T1000 (cell line): ENCODE measurements at regions not wholly inside any gene's neighbourhood (a gene's known extent, or its start where the extent isn't known, plus 50 kb on each side); places are given as distances from the start of the nearest gene placed in this dataset.
"Not testable (repeated sequence)": the region's sequence is repeated elsewhere in the genome, so short reads cannot be mapped to it uniquely, and the experiment has no call there.

Experiments used
- DNase-seq: peaks from one replicate; lab custom pipeline; 2025; ENCODE audit warnings: mixed read lengths; lab: John Stamatoyannopoulos, UW

- no peak for DNase-seq
Measured at GRCh38 chr2:65914244-65914786, 481.9 kb upstream of the SPRED2 start.

GRCh38 chr2:65913813-65914212 lies 481.4 kb upstream of the SPRED2 start:
- no peak for DNase-seq

DNA sequence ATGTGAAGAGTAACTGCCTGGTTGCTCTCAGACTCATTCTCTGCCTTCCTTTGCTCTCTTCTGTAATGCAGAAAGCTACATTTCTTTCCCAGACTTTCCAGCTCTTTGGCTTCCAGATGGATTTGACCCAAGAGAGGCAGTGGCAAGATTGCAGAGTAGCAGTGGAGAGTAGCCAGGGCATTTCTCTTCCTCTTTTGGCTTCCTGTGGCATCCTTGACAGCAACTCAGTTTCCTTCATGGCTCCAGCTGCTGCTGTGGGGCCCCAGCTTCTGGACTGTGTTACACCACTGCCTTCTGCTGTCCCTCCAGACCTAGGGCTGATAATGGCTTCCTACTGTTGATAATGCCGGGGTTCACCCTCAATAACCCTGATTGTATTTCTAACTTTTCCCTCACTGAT lies 469.4 kb upstream of the SPRED2 start:
- DNase-seq, result no peak

DNA sequence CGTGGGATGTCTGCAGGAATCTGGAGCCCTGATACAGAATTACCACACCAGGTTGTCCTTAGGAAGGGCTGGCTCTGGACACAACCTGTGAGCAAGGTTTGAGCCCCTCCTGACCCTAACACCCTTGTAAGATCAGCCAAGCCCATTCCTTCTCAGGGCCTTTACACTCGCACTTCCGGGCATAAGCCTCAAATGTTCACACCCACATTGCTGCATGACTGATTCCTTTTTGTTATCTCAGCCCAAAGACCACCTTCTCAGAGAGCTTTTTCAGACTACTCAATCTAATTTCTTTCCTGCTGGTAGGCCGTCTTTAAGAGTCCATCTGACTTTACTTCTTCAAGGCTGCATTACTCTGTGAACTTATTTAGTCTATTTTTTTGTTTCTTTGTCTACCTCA lies 464.0 kb upstream of the SPRED2 start:
- no peak for DNase-seq

DNA sequence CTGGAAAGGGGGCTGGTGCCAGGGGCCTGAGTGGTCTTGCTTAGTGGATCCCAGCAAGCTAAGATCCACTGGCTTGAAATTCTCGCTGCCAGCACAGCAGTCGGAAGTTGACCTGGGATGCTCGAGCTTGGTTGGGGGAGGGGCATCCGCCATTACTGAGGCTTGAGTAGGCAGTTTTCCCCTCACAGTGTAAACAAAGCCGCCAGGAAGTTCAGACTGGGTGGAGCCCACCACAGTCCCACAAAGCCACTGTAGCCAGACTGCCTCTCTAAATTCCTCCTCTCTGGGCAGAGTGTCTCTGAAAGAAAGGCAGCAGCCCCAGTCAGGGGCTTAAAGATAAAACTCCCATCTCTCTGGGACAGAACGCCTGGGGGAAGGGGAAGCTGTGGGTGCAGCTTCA lies 457.7 kb upstream of the SPRED2 start:
- DNase-seq, result not testable (repeated sequence)

- DNase-seq, result no peak
Measured at GRCh38 chr2:65885266-65885665, 452.9 kb upstream of the SPRED2 start.

GRCh38 chr2:65881592-65881991 lies 449.2 kb upstream of the SPRED2 start:
- DNase-seq, result no peak

DNA sequence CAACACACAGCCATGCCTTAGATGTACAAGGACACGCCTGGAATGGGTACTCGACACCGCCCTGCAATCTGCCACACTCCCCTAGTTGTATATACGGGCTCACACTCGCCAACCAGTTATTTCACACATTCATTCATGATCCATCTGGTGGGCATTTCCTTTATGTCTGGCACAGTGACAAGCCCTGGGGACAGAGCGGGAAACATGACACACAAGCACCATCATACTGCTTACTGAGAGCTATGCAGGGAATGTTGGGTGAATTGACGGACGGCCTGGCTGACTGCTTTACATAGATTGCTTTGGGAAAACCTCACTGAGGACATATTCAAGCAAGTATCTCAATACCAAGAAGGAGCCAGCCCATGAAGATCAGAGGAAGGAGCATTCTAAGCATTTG lies 448.0 kb upstream of the SPRED2 start:
- DNase-seq, result no peak

DNA sequence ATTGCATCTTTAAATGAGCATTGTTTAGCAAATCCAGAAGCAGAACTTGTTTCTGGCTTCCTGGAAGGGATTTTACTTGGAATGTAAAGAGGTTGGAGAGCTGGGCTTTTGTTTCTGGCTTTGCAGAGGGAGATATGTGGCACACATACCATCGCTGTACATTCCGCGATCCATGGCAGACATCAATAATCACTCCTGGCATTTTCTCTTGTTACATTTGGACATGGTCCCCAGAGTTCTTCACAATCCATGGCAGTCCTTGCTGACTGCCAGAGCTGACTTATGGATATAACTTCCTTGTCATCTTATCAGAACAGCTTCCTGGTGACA lies 445.6 kb upstream of the SPRED2 start:
- DNase-seq, result no peak

DNA sequence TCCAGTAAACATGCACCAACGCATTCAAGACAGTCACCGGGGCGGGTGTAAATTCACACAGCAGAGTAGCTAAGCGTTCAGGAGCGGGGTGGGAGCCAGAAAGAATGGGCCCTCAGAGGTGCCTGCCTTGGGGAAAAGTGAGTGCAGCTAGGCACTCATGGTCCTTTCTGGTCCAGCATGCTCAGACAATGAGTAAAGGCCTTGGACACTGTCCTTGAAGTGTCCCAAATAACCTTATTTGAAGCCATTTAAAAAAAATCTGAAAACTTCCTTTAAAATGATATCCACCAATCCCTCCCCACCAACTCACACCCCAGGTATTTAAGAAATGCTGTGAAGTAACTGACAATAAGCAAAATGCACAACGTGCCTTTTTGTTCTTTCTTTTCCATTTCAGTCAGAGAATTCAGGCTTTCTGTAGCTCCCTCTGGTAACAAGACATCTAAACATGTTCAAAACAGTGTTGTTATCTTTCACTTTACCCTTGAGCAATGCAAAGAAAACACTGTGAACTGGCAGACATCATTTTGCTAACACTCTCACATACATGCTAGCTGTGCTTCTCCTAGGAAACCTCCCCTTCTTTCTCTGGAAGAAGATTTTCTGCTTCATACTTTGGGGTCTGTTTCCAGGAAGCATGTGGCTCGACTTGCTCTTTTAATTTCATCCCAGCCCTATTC lies 445.1 kb upstream of the SPRED2 start:
- no peak for DNase-seq

GRCh38 chr2:65876114-65876513 lies 443.7 kb upstream of the SPRED2 start:
- no peak for DNase-seq

DNA sequence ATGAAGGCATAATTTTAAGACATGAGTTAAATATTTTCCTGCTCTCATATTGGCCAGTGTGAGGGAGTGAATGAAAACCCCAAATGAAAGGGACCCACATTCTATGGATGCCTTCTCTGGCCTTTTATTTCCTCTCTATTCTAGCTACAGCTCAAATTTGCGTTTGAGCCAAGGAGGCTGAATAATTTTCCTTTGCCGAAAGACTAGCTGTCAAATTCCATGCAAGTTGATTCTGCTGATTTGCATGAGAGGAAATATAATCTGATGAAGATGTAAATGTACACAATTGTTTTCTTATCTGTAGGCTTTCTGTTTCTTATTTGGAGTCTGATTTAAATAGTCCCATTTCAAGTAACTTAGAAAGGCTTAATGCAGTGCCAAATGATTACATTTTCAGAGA lies 438.4 kb upstream of the SPRED2 start:
- no peak for DNase-seq

DNA sequence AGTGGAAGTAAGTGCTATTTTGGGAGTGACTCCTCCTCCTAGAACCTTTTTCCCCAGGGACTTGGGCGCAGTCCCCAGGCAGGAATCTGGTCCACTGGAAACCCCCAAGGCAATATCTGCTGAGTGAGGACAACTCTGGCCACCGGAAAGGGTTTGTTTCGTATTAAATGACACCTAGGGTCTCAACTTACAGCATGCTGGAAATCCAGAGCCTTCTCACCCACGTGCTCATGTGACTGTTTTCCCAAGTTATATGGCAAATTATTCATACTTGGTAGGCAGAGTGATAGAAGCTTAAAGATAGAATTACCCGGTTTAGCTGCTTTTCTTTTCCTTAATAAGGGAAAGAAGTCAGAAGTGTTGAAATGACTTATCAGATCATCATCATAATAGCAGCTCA lies 436.9 kb upstream of the SPRED2 start:
- DNase-seq, result no peak

GRCh38 chr2:65868177-65868576 lies 435.8 kb upstream of the SPRED2 start:
- DNase-seq, result no peak

DNA sequence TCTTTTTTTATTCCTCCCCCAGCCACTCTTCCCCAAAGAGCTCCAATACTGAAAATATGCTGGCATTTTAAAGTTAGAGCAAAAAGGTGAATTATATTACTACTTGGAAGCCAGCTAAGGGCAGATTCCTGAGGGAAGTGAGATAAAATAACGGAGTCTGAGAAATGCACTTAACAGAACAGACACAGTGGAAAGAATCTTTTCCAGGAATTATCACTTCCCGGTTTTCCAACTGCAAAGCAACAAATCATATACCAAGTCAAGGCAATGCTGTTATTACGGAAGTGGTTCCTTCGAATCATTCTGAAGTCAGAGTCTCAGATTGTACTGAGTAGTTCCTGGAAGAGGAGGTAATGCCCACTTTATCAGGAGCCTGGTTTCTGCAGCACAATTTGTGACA lies 435.0 kb upstream of the SPRED2 start:
- DNase-seq, result no peak

DNA sequence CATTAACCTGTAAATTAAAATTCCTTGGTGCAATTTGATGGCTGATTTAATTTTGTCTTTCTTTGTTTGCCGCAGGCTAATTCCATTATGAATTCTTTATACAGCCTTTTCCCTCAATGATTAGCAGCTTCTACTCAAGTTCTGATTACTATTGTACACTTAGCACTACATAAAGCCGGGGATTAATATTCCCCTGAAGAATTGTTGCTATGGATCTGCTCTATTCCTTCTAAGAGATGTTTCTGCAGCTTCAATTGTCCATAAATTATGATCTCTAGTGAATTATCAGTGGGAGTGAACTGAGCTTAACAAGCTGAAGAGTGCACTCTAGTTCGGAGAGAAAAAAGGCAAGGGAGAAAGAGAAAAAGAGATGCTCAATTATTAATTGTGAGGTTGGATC lies 433.7 kb upstream of the SPRED2 start:
- DNase-seq, result no peak

- DNase-seq, result no peak
Measured at GRCh38 chr2:65864619-65865018, 432.2 kb upstream of the SPRED2 start.

DNA sequence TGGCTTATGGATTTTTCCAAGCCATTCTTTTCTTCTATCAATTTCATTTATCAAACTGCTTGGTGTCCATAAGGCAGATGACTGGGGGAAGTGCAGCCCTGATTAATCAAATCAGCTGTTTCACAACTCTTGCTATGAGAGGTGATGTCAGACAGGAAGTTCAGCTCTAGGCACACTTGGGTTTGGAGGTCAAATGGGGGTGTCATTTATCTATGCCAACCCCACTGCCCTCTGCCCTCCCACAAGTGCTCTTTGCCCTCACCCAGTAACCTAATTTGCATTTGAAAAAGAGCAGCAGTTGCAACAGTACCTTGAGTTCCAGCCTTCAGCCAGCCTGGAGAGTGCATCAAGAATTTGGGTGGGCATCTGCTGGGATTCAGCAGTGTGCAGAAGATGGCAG lies 431.3 kb upstream of the SPRED2 start:
- no peak for DNase-seq

- no peak for DNase-seq
Measured at GRCh38 chr2:65856928-65857327, 424.5 kb upstream of the SPRED2 start.

DNA sequence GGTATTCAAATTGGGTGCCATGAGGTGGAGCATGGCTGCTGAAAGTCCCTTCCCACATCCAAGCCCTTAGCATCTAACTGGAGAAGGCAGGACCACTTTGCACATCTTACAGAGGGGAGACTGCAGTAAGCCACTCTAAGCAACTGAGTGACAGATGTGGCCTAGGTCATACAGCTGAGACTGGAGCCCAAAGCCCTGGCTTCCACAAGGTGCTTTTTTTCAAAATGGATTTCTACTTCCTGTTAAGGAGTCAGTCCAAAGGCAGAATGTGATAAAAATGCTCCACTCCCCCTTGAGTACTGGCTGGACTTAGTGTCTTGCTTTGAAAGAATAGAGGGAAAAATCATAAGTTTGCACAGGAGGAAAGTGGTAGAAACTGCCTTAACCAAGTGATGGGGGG lies 424.0 kb upstream of the SPRED2 start:
- no peak for DNase-seq

- DNase-seq, result no peak
Measured at GRCh38 chr2:65850695-65851094, 418.3 kb upstream of the SPRED2 start.

GRCh38 chr2:65846989-65847678 lies 414.7 kb upstream of the SPRED2 start:
- DNase-seq, result no peak

GRCh38 chr2:65845442-65846182 lies 413.2 kb upstream of the SPRED2 start:
- no peak for DNase-seq
